ENCODE measurements at regions not wholly inside any gene's neighbourhood (a gene's known extent, or its start where the extent isn't known, plus 50 kb on each side); places are given as distances from the start of the nearest gene placed in this dataset.
"Not testable (repeated sequence)": the region's sequence is repeated elsewhere in the genome, so short reads cannot be mapped to it uniquely, and the experiment has no call there.

DNA sequence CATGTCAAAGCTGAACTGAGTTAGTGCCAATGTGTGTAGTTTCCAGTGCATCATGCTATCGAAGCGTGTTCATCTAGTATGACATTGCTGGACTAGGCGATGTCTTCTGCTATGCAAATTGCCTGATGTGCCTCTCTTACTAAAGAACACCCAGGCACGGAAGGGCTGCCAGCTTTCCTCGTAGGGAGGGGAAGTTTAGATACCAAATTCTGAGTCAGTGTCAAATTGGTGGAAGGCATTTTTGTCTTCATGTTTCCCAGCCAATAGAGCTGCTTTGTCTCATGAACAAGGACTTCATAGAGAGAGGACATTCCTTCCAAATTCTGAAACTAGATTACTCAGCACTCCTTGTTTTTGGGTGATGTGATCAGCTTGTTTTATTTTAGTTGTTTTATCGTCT lies 320.1 kb downstream of the BTBD3 start:
- no peak overlapping the region for H3K27ac ChIP-seq
- no peak overlapping the region for H3K27ac Mint-ChIP-seq
- H3K4me3 ChIP-seq = no peak overlapping the region
- no peaks in the 10 kb centered on the region for H3K79me2 ChIP-seq (ENCODE audit: low read depth)
- H3K4me2 ChIP-seq = no peak overlapping the region
- no peak overlapping the region for H2AFZ ChIP-seq (replicated peaks)
- DNase-seq (ENCODE audit: low spot score) = no peak
- H3K4me1 ChIP-seq = no peaks in the 10 kb centered on the region
- H3K9ac ChIP-seq = no peak overlapping the region
- no peaks in the 10 kb centered on the region for H4K20me1 ChIP-seq (ENCODE audit: low read depth)
- H3K9me3 Mint-ChIP-seq = no peaks in the 10 kb centered on the region
- no peaks in the 10 kb centered on the region for H3K27me3 Mint-ChIP-seq (ENCODE audit: insufficient read depth, low read depth)
- TF ChIP-seq EZH2phosphoT487 (IDR thresholded peaks at IDR 0.05) (no peak), EZH2 (IDR thresholded peaks at IDR 0.05) (no peak)
- TF ChIP-seq, protein P1, sequence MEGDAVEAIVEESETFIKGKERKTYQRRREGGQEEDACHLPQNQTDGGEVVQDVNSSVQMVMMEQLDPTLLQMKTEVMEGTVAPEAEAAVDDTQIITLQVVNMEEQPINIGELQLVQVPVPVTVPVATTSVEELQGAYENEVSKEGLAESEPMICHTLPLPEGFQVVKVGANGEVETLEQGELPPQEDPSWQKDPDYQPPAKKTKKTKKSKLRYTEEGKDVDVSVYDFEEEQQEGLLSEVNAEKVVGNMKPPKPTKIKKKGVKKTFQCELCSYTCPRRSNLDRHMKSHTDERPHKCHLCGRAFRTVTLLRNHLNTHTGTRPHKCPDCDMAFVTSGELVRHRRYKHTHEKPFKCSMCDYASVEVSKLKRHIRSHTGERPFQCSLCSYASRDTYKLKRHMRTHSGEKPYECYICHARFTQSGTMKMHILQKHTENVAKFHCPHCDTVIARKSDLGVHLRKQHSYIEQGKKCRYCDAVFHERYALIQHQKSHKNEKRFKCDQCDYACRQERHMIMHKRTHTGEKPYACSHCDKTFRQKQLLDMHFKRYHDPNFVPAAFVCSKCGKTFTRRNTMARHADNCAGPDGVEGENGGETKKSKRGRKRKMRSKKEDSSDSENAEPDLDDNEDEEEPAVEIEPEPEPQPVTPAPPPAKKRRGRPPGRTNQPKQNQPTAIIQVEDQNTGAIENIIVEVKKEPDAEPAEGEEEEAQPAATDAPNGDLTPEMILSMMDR (IDR thresholded peaks at IDR 0.05) = no peak
- H3K36me3 Mint-ChIP-seq = no peaks in the 10 kb centered on the region
- H3K36me3 ChIP-seq = no peaks in the 10 kb centered on the region
- no peaks in the 10 kb centered on the region for H3F3A ChIP-seq (ENCODE audit: low read depth)
- H3K4me3 Mint-ChIP-seq = no peak overlapping the region
- no peaks in the 10 kb centered on the region for H3K27me3 ChIP-seq
- peaks cover 7% of the 10 kb centered on the region for H3K4me1 Mint-ChIP-seq
- H3K9me3 ChIP-seq (ENCODE audit: low read depth) = no peaks in the 10 kb centered on the region

DNA sequence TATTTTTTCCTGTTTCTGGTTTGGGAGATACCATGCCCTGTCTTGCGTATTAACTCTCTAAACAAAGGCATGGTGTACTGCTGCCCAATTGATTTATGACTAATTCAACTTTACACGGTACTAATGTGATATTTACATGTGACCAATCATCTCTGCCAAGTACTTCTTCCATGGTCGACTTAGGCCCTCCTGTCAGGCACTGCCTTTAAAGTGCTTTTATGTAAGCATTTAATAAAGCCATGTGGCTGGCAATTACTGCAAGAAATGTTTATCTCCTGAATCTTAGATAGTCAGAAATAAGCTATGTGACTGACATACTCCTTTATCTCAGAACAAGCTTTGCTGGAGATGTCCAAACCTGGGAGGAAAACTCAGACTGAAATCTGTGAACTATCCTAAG lies 323.4 kb downstream of the BTBD3 start:
- Mint-ChIP-seq H3K4me3 (no peak overlapping the region), H3K27ac (no peak overlapping the region), H3K4me1 (peaks cover 7% of the 10 kb centered on the region), H3K36me3 (no peaks in the 10 kb centered on the region), H3K27me3 (ENCODE audit: insufficient read depth, low read depth) (no peaks in the 10 kb centered on the region), H3K9me3 (no peaks in the 10 kb centered on the region)
- Histone ChIP-seq H3K4me3 (no peak overlapping the region), H2AFZ (replicated peaks) (no peak overlapping the region), H3K27me3 (no peaks in the 10 kb centered on the region), H3K27ac (no peak overlapping the region), H3K9ac (no peak overlapping the region), H4K20me1 (ENCODE audit: low read depth) (no peaks in the 10 kb centered on the region), H3K9me3 (ENCODE audit: low read depth) (no peaks in the 10 kb centered on the region), H3K4me1 (no peaks in the 10 kb centered on the region), H3K4me2 (no peak overlapping the region), H3F3A (ENCODE audit: low read depth) (no peaks in the 10 kb centered on the region), H3K79me2 (ENCODE audit: low read depth) (no peaks in the 10 kb centered on the region), H3K36me3 (no peaks in the 10 kb centered on the region)
- no peak for DNase-seq (ENCODE audit: low spot score)
- TF ChIP-seq EZH2phosphoT487 (IDR thresholded peaks at IDR 0.05) = no peak
- no peak for TF ChIP-seq EZH2 (IDR thresholded peaks at IDR 0.05)
- TF ChIP-seq, protein P1 (IDR thresholded peaks at IDR 0.05) = no peak

DNA sequence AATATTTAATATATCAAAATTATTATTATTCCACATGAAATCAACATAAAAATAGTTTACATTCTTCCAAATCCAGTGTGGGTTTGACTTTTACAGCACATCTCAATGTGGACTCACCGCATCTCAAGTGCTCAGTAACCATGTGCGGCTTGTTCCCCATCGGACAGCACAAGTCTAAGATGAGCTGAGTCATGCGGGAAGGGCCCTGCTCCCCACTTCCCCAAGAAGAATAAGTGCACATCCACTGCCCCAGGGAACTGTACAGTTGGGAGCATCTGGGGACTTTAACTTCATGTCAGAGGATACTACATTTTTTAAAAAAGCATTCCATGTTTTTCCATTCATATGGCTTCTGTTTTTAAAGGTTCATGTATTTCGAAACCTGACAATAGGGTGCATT lies 325.6 kb downstream of the BTBD3 start:
- H2AFZ ChIP-seq (replicated peaks) = no peak overlapping the region
- no peak overlapping the region for H3K4me3 ChIP-seq
- H3K4me2 ChIP-seq = no peak overlapping the region
- H3K27me3 Mint-ChIP-seq (ENCODE audit: insufficient read depth, low read depth) = no peaks in the 10 kb centered on the region
- no peaks in the 10 kb centered on the region for H4K20me1 ChIP-seq (ENCODE audit: low read depth)
- no peak overlapping the region for H3K4me3 Mint-ChIP-seq
- no peaks in the 10 kb centered on the region for H3K9me3 ChIP-seq (ENCODE audit: low read depth)
- no peak overlapping the region for H3K27ac ChIP-seq
- H3K9ac ChIP-seq = no peak overlapping the region
- H3F3A ChIP-seq (ENCODE audit: low read depth) = no peaks in the 10 kb centered on the region
- H3K9me3 Mint-ChIP-seq = no peaks in the 10 kb centered on the region
- no peak for TF ChIP-seq EZH2phosphoT487 (IDR thresholded peaks at IDR 0.05)
- TF ChIP-seq, protein P1 (IDR thresholded peaks at IDR 0.05) = no peak
- TF ChIP-seq EZH2 (IDR thresholded peaks at IDR 0.05) = no peak
- peaks cover 7% of the 10 kb centered on the region for H3K4me1 Mint-ChIP-seq
- no peak for DNase-seq (ENCODE audit: low spot score)
- H3K36me3 Mint-ChIP-seq = no peaks in the 10 kb centered on the region
- no peaks in the 10 kb centered on the region for H3K4me1 ChIP-seq
- H3K36me3 ChIP-seq = no peaks in the 10 kb centered on the region
- no peaks in the 10 kb centered on the region for H3K27me3 ChIP-seq
- no peaks in the 10 kb centered on the region for H3K79me2 ChIP-seq (ENCODE audit: low read depth)
- H3K27ac Mint-ChIP-seq = no peak overlapping the region

DNA sequence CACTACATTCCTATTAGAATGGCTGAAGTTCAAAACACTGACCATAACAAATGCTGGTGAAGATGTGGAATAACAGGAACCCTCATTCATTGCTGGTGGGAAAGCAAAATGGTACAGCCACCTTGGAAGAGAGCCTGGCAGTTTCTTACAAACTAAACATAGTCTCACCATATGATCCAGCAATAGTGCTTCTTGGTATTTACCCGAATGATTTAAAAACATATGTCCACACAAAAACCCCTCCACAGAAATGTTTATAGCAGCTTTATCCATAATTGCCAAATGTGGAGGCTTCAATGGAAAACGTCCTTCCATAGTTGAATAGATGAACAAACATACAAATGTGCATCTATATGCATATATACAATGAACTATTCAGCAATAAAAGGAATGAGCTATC lies 330.8 kb downstream of the BTBD3 start:
- H3K4me2 ChIP-seq = no peak overlapping the region
- no peak overlapping the region for H3K9ac ChIP-seq
- no peaks in the 10 kb centered on the region for H3K79me2 ChIP-seq (ENCODE audit: low read depth)
- H3K27me3 ChIP-seq = no peaks in the 10 kb centered on the region
- H2AFZ ChIP-seq (replicated peaks) = no peak overlapping the region
- no peak overlapping the region for H3K27ac ChIP-seq
- TF ChIP-seq EZH2phosphoT487 (IDR thresholded peaks at IDR 0.05) = no peak
- TF ChIP-seq, protein P1 (IDR thresholded peaks at IDR 0.05) = no peak
- no peaks in the 10 kb centered on the region for H3F3A ChIP-seq (ENCODE audit: low read depth)
- Mint-ChIP-seq H3K4me3 (no peak overlapping the region), H3K4me1 (no peaks in the 10 kb centered on the region), H3K27me3 (ENCODE audit: insufficient read depth, low read depth) (peaks cover 9% of the 10 kb centered on the region), H3K9me3 (no peaks in the 10 kb centered on the region), H3K36me3 (no peaks in the 10 kb centered on the region), H3K27ac (no peak overlapping the region)
- DNase-seq (ENCODE audit: low spot score) = no peak
- H3K36me3 ChIP-seq = no peaks in the 10 kb centered on the region
- H3K4me1 ChIP-seq = no peaks in the 10 kb centered on the region
- H3K4me3 ChIP-seq = no peak overlapping the region
- no peaks in the 10 kb centered on the region for H4K20me1 ChIP-seq (ENCODE audit: low read depth)
- no peaks in the 10 kb centered on the region for H3K9me3 ChIP-seq (ENCODE audit: low read depth)

DNA sequence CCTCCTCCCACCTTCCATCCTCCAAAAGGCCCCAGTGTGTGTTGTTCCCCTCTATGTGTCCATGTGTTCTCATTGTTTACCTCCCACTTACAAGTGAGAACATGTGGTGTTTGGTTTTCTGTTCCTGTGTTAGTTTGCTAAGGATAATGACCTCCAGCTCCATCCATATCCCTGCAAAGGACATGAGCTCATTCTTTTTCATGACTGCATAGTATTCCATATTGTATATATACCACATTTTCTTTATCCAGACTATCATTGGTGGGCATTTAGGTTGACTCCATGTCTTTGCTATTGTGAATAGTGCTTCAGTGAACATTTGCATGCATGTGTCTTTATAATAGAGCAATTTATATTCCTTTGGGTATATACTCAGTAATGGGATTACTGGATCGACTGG lies 333.0 kb downstream of the BTBD3 start:
- H3K4me1 Mint-ChIP-seq; H3K4me2 ChIP-seq; H3K9me3 Mint-ChIP-seq; H3K9ac ChIP-seq; H3K4me1 ChIP-seq; H4K20me1 ChIP-seq (ENCODE audit: low read depth); H3K36me3 Mint-ChIP-seq; H3K79me2 ChIP-seq (ENCODE audit: low read depth); H3K4me3 ChIP-seq; H3F3A ChIP-seq (ENCODE audit: low read depth); H3K4me3 Mint-ChIP-seq; DNase-seq (ENCODE audit: low spot score); H2AFZ ChIP-seq (replicated peaks); H3K36me3 ChIP-seq; H3K27ac ChIP-seq; H3K27me3 ChIP-seq; H3K27me3 Mint-ChIP-seq (ENCODE audit: insufficient read depth, low read depth); H3K9me3 ChIP-seq (ENCODE audit: low read depth): not testable (repeated sequence)
- peak overlapping the region; percentile 51 for H3K27ac Mint-ChIP-seq
